ENCODE measurements at regions not wholly inside any gene's neighbourhood (a gene's known extent, or its start where the extent isn't known, plus 50 kb on each side); places are given as distances from the start of the nearest gene placed in this dataset.
A peak's percentile ranks its signal among the peaks of the same experiment; 100 is the strongest.

- no peak for DNase-seq
These were observed 58.3 kb downstream of the CXCL12 start for GRCh38 chr10:44326474-44327030.

GRCh38 chr10:44325596-44326307, 59.1 kb downstream of the CXCL12 start:
- DNase-seq: no peak

GRCh38 chr10:44325157-44325556, 59.7 kb downstream of the CXCL12 start:
- DNase-seq: no peak

- no peak for DNase-seq
These were observed 61.1 kb downstream of the CXCL12 start for GRCh38 chr10:44323838-44324237.

- no peak for DNase-seq
These were observed 62.8 kb downstream of the CXCL12 start for GRCh38 chr10:44322137-44322536.

- no peak for DNase-seq
These were observed 64.1 kb downstream of the CXCL12 start for GRCh38 chr10:44320756-44321155.

- no peak for DNase-seq
These were observed 67.0 kb downstream of the CXCL12 start for GRCh38 chr10:44317856-44318255.

GRCh38 chr10:44316922-44317215, 68.0 kb downstream of the CXCL12 start:
- no peak for DNase-seq

GRCh38 chr10:44316187-44316921, 68.5 kb downstream of the CXCL12 start:
- peak in 1 of 2 experiments; percentile 31 for DNase-seq

GRCh38 chr10:44314802-44315460, 70.0 kb downstream of the CXCL12 start:
- DNase-seq: no peak

GRCh38 chr10:44313761-44314165, 71.1 kb downstream of the CXCL12 start:
- DNase-seq: no peak

GRCh38 chr10:44312401-44312800, 72.5 kb downstream of the CXCL12 start:
- DNase-seq: no peak

- no peak for DNase-seq
These were observed 73.3 kb downstream of the CXCL12 start for GRCh38 chr10:44311563-44312051.

GRCh38 chr10:44310762-44311562, 73.9 kb downstream of the CXCL12 start:
- peak; percentile 75 to 84 for DNase-seq

GRCh38 chr10:44309939-44310761, 74.7 kb downstream of the CXCL12 start:
- no peak for DNase-seq

- no peak for DNase-seq
These were observed 75.5 kb downstream of the CXCL12 start for GRCh38 chr10:44309361-44309760.

- no peak for DNase-seq
These were observed 76.0 kb downstream of the CXCL12 start for GRCh38 chr10:44308935-44309334.

- DNase-seq: no peak
These were observed 77.2 kb downstream of the CXCL12 start for GRCh38 chr10:44307691-44308090.

- no peak for DNase-seq
These were observed 78.1 kb downstream of the CXCL12 start for GRCh38 chr10:44306762-44307161.

GRCh38 chr10:44306147-44306710, 78.7 kb downstream of the CXCL12 start:
- no peak for DNase-seq

GRCh38 chr10:44301781-44302355, 83.0 kb downstream of the CXCL12 start:
- DNase-seq: no peak

Measured in activated T-cell treated with anti-CD3 and anti-CD28 coated beads, Interleukin-2, amount 50 U/mL, for 48 hours (primary cell).